Pulmonary artery endothelial cell (primary cell): ENCODE measurements at regions not wholly inside any gene's neighbourhood (a gene's known extent, or its start where the extent isn't known, plus 50 kb on each side); places are given as distances from the start of the nearest gene placed in this dataset.
"Not testable (repeated sequence)": the region's sequence is repeated elsewhere in the genome, so short reads cannot be mapped to it uniquely, and the experiment has no call there.

ENCODE experiments used
- DNase-seq: peaks from one replicate; pipeline ENCODE4 v3.0.0-alpha.2; 2011; ENCODE audit warnings: low read depth, low spot score

- DNase-seq, result no peak
These were observed 126.9 kb downstream of the MRPL14 start for GRCh38 chr6:44000164-44000842.

GRCh38 chr6:43999628-44000027 is 127.6 kb downstream of the MRPL14 start:
- no peak for DNase-seq

- not testable (repeated sequence) for DNase-seq
These were observed 128.5 kb downstream of the MRPL14 start for GRCh38 chr6:43998592-43999243.

GRCh38 chr6:43997990-43998585 is 129.2 kb downstream of the MRPL14 start:
- not testable (repeated sequence) for DNase-seq

GRCh38 chr6:43997345-43997677 is 129.9 kb downstream of the MRPL14 start:
- DNase-seq, result no peak

GRCh38 chr6:43996618-43997344 is 130.5 kb downstream of the MRPL14 start:
- no peak for DNase-seq

- no peak for DNase-seq
These were observed 132.1 kb downstream of the MRPL14 start for GRCh38 chr6:43995137-43995536.

- DNase-seq, result no peak
These were observed 133.2 kb downstream of the MRPL14 start for GRCh38 chr6:43993881-43994523.

GRCh38 chr6:43992783-43993644 is 134.2 kb downstream of the MRPL14 start:
- no peak for DNase-seq

- DNase-seq, result no peak
These were observed 135.1 kb downstream of the MRPL14 start for GRCh38 chr6:43992126-43992663.

- DNase-seq, result no peak
These were observed 136.3 kb downstream of the MRPL14 start for GRCh38 chr6:43990627-43991619.

GRCh38 chr6:43990275-43990626 is 137.0 kb downstream of the MRPL14 start:
- DNase-seq, result no peak

GRCh38 chr6:43989581-43990146 is 137.6 kb downstream of the MRPL14 start:
- no peak for DNase-seq

GRCh38 chr6:43988801-43989200 is 138.5 kb downstream of the MRPL14 start:
- no peak for DNase-seq

GRCh38 chr6:43987838-43988439 is 139.3 kb downstream of the MRPL14 start:
- no peak for DNase-seq

- DNase-seq, result no peak
These were observed 141.0 kb downstream of the MRPL14 start for GRCh38 chr6:43986177-43986825.

GRCh38 chr6:43985329-43985728 is 141.9 kb downstream of the MRPL14 start:
- DNase-seq, result no peak
